GM10248 (cell line): ENCODE measurements at regions not wholly inside any gene's neighbourhood (a gene's known extent, or its start where the extent isn't known, plus 50 kb on each side); places are given as distances from the start of the nearest gene placed in this dataset.

Experiments
- CTCF ChIA-PET: fragments of 300-600 bp; sonication (Branson Sonifier 250); formaldehyde crosslinking; extraction: SDS; loops from one replicate; lab custom pipeline; 2021; ENCODE audit warnings: antibody characterized with exemption; lab: Yijun Ruan, JAX
- POLR2A ChIA-PET: fragments of 350-650 bp; sonication (Branson Sonifier 250); formaldehyde crosslinking; extraction: SDS; loops from one replicate; lab custom pipeline; 2020; ENCODE audit warnings: antibody characterized with exemption; lab: Yijun Ruan, JAX
- DNase-seq: peaks from one replicate; pipeline ENCODE4 v3.0.0; 2012; ENCODE audit errors: extremely low spot score
- TF ChIP-seq, protein P1 (sequence below): IDR thresholded peaks from 2 replicates; pipeline ENCODE4 v1.5.1; 2012; ENCODE audit warnings: mild to moderate bottlenecking, low read depth; ENCODE audit errors: extremely low read depth, missing control alignments, control extremely low read depth

DNA sequence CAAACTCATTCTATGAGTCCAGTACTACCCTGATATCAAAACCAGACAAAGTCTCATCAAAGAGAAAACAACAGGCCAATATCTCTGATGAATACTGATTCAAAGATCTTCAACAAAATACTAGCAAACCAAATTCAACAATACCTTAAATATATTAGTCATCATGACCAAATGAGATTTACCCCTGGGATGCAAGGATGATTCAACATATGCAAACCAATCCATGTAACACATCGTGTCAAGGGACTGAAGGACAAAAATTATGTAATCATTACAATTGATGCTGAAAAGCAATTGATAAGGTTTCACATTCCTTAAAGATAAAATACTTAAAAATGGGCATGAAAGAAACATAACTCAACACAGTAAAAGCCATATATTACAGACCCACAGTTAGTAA, 1476.9 kb downstream of the SI start:
- CTCF ChIA-PET = no interaction called here
- no peak for DNase-seq
- POLR2A ChIA-PET = no interaction called here
- TF ChIP-seq, protein P1, sequence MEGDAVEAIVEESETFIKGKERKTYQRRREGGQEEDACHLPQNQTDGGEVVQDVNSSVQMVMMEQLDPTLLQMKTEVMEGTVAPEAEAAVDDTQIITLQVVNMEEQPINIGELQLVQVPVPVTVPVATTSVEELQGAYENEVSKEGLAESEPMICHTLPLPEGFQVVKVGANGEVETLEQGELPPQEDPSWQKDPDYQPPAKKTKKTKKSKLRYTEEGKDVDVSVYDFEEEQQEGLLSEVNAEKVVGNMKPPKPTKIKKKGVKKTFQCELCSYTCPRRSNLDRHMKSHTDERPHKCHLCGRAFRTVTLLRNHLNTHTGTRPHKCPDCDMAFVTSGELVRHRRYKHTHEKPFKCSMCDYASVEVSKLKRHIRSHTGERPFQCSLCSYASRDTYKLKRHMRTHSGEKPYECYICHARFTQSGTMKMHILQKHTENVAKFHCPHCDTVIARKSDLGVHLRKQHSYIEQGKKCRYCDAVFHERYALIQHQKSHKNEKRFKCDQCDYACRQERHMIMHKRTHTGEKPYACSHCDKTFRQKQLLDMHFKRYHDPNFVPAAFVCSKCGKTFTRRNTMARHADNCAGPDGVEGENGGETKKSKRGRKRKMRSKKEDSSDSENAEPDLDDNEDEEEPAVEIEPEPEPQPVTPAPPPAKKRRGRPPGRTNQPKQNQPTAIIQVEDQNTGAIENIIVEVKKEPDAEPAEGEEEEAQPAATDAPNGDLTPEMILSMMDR = no peak

DNA sequence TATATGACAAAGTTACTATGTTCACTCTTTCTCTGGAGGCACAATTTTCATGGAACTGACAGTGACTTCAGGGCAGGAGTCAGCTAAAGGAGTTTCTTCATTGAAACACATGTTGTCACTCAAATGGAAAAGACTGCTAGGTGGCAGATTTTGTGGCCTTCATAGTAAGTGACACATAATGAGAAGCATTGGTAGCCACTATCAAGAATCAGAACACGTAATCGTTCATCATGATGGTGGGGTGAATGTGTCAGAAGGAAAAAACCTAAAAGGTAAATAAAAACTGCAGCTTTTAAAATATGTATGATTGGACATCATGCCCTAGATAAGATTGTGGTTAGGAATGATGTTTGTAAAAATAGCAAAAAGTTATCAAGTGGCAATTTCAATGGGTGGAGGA, 1491.0 kb downstream of the SI start:
- TF ChIP-seq, protein P1 = no peak
- no peak for DNase-seq
- ChIA-PET CTCF (no interaction called here), POLR2A (no interaction called here)

DNA sequence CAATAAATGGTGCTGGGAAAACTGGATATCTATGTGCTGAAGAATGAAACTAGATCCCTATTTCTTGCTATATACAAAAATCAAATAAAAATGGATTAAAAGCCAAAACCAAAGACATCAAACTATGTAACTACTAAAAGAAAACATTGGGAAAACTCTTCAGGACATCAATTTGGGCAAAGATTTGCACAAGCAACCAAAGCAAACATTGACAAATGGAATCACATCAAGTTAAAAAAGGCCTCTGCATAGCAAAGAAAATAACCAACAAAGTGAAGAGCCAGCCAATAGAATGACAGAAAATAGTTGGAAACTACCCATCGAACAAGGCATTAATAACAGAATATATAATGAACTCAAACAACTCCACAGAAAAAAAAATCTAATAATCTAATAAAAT, 1495.3 kb downstream of the SI start:
- POLR2A ChIA-PET = no interaction called here
- no peak for DNase-seq
- TF ChIP-seq, protein P1 = no peak
- CTCF ChIA-PET = no interaction called here

DNA sequence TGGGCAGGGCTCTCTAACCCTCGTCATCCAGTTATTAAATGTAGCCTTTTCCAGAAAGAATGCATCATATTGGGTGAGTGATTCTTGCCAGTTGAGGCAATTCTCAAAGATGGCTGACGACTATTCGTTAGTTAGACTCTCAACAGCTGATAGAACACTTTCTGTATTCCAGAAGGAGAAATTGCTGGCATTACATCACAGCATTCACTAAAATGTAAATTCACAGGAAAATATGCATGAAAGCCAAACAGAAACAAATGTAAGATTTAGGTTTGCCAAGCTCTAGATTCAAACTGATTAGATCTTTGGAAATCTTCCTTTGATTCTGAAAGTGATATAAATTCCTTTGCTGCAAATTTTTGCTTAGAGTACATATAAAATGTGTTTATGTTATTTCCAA, 1501.0 kb downstream of the SI start:
- ChIA-PET CTCF (no interaction called here), POLR2A (no interaction called here)
- no peak for DNase-seq
- TF ChIP-seq, protein P1 = no peak

DNA sequence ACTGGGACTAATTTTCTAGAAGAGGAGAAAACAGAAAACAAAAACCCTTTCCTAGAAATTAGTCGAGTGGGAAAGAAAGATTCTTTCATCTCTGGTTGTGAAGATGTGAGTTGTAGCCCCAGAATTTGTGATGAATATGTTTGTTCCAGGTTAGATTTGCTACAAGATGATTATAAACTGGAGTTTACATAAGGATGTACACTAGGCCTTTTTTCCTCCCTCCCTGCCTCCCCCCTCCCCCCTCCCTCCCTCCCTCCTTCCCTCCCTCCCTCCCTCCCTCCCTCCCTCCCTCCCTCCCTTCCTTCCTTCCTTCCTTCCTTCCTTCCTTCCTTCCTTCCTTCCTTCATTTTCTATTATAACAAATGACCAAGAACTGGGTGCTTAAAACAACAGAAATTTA, 1502.0 kb downstream of the SI start:
- CTCF ChIA-PET = no interaction called here

DNA sequence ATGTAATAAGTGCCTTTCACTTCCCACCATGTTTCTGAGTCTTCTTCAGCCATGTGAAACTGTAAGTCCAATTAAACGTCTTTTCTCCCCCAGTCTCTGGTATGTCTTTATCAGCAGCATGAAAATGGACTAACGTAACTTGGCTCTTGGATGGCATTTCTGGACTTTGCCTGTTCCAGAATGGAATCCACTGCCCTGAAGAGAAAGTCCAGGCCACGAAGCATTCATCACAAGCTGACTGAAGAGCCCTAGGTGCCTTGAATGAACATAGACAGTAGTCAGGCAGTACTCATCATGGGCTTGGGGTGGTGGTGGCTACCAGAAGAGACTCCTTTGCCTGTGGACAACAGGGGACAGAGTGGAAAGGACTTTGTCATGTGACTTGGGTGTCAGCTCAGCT, 1505.0 kb downstream of the SI start:
- ChIA-PET CTCF (no interaction called here), POLR2A (no interaction called here)
- DNase-seq = no peak
- TF ChIP-seq, protein P1 = no peak

More for the DNA sequence above, 1502.0 kb downstream of the SI start:
- POLR2A ChIA-PET = no interaction called here
- TF ChIP-seq, protein P1 = no peak
- no peak for DNase-seq

DNA sequence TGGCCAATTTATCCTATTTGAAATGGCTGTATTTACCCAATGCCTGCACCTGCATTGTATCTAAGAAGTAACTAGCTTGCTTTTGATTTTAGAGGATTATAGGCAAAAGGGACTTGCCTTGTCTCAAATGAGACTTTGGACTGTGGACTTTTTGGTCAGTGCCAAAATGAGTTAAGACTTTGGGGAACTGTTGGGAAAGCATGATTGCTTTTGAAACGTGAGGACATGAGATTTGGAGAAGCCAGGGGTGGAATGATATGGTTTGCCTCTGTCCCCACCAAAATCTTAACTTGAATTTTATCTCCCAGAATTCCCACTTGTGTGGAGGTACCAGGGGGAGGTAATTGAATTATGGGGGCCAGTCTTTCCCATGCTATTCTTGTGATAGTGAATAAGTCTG, 1505.4 kb downstream of the SI start:
- TF ChIP-seq, protein P1 = no peak
- POLR2A ChIA-PET = no interaction called here
- DNase-seq = no peak
- CTCF ChIA-PET = no interaction called here
